Common myeloid progenitor, CD34-positive (primary cell): ENCODE measurements at regions not wholly inside any gene's neighbourhood (a gene's known extent, or its start where the extent isn't known, plus 50 kb on each side); places are given as distances from the start of the nearest gene placed in this dataset.

Source experiments
- CTCF ChIA-PET: fragments of 350-600 bp; sonication (Branson Sonifier 250); formaldehyde crosslinking; loops from one replicate; lab custom pipeline; 2021; ENCODE audit warnings: antibody characterized with exemption; lab: Charles Lee
- POLR2A ChIA-PET: fragments of 350-600 bp; sonication (Branson Sonifier 250); formaldehyde crosslinking; loops from one replicate; lab custom pipeline; 2021; ENCODE audit warnings: antibody characterized with exemption; lab: Charles Lee
- DNase-seq, 3 donors: peaks; one replicate each; pipeline versions ENCODE4 v3.0.0 to v3.0.0-alpha.2; 2013
- H3K27ac ChIP-seq, 2 experiments: 1 replicate in 1 of 2; 2 replicates in 1 of 2; pipeline ENCODE4 v1.7.0; 2013; ENCODE audit warnings: inconsistent platforms in 2 of 2, low read length in 2 of 2, mild to moderate bottlenecking in 2 of 2, low read depth in 1 of 2, moderate library complexity in 1 of 2; ENCODE audit not compliant: severe bottlenecking in 2 of 2, insufficient read depth in 1 of 2, poor library complexity in 1 of 2
- H3K27me3 ChIP-seq, 5 experiments: replicated peaks in 2 of 5; 1 replicate in 3 of 5; 2 replicates in 2 of 5; pipeline versions ENCODE4 v1.6.1 to v1.7.0; 2013; ENCODE audit warnings: low read length in 4 of 5, mild to moderate bottlenecking in 2 of 5, moderate library complexity in 2 of 5, inconsistent platforms in 1 of 5; ENCODE audit not compliant: insufficient read depth in 5 of 5, control insufficient read depth in 4 of 5
- H3K36me3 ChIP-seq, 4 experiments: 1 replicate in 2 of 4; 2 replicates in 2 of 4; pipeline versions ENCODE4 v1.6.1 to v1.7.0; 2013; ENCODE audit warnings: low read length in 3 of 4, control low read depth in 1 of 4, mild to moderate bottlenecking in 1 of 4; ENCODE audit not compliant: control insufficient read depth in 4 of 4, insufficient read depth in 4 of 4
- H3K4me1 ChIP-seq, 4 experiments: 1 replicate in 3 of 4; 2 replicates in 1 of 4; pipeline versions ENCODE4 v1.6.1 to v1.7.1; 2013; ENCODE audit warnings: low read length in 3 of 4, mild to moderate bottlenecking in 3 of 4, control low read depth in 1 of 4, inconsistent platforms in 1 of 4, moderate library complexity in 1 of 4; ENCODE audit not compliant: control insufficient read depth in 4 of 4, insufficient read depth in 4 of 4; ENCODE audit errors: control extremely low read depth in 1 of 4
- H3K4me3 ChIP-seq, 7 experiments: 1 replicate in 4 of 7; 2 replicates in 3 of 7; pipeline versions ENCODE4 v1.5.1 to v1.7.0; 2013; ENCODE audit warnings: mild to moderate bottlenecking in 7 of 7, low read length in 6 of 7, moderate library complexity in 6 of 7, inconsistent platforms in 2 of 7, low read depth in 2 of 7, control low read depth in 1 of 7; ENCODE audit not compliant: insufficient read depth in 4 of 7, control insufficient read depth in 1 of 7; ENCODE audit errors: extremely low read depth in 1 of 7
- H3K9me3 ChIP-seq, 5 experiments: 1 replicate in 4 of 5; 2 replicates in 1 of 5; pipeline versions ENCODE4 v1.6.1 to v1.7.1; 2013; ENCODE audit warnings: low read length in 4 of 5, mild to moderate bottlenecking in 2 of 5, inconsistent platforms in 1 of 5, low read depth in 1 of 5, moderate library complexity in 1 of 5; ENCODE audit not compliant: control insufficient read depth in 4 of 5, insufficient read depth in 2 of 5; ENCODE audit errors: control extremely low read depth in 1 of 5
- WGBS: methylation state at CpG from one replicate; pipeline ENCODE4 v1.1.5; 2013; ENCODE audit not compliant: insufficient coverage; 5-methylcytosine and 5-hydroxymethylcytosine counted together

DNA sequence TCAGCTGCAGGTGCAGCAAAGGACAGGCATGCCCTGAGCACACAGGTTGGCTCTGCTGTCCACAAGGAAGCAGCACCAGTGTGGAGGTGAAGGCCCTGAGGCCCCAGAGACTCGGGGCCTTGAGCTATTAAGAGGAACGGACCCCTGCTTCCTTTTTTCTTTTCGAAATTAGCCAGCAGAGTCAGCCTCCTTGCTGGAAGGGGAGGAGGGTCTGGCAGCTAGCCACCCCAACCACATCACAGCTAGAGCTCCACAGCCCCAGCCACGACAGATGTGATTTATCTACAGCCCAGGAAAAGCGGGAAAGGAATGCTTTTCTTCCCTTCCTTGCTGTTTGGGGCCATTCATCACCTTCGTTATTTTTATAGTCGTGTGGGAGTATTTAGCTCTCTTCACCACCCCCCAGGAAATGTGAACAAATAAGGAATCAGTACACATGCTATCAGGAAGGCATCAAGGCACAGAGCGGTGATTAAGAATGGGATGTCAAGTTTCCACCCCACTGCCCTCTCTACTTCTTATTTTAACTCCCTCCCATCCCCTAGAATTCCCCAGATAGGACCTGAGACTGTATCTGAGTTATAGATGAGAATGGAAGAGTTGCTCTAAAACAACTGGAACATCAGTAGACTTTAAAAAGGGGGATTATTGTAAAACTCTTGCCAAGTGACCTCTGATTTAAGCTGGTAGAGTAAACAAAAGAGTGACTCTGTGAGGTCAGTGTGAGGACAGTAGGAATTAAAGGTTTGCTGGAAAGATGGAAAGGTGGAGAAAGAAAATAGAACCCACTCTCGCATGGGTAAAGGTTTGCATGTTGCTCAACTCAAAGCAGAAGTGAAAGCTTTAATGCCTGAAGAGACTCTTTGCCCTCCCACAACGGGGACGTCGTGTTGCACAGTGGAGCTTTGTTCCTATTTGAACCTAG lies 224.7 kb upstream of the GJB5 start:
- Histone ChIP-seq H3K27me3 (peaks cover 2 to 40% (median 10%) of the 10 kb centered on the region in 5 experiments), H3K9me3 (peaks cover 0 to 3% (median 0%) of the 10 kb centered on the region in 5 experiments), H3K27ac (no peak overlapping the region), H3K36me3 (no peaks in the 10 kb centered on the region), H3K4me1 (peaks cover 0 to 11% (median 0%) of the 10 kb centered on the region in 4 experiments), H3K4me3 (no peak overlapping the region)
- WGBS: 9% methylated on average over 7 of the region's 12 CpGs
- ChIA-PET POLR2A (no interaction called here), CTCF (interaction anchor here (1.0 to 1.3 kb wide), 2 partner anchors 11 to 66 kb away, joined by 3 to 4 read pairs; no protein-coding TSS in a partner anchor)
- DNase-seq: peak in 2 of 3 donors; percentile 1 to 15

DNA sequence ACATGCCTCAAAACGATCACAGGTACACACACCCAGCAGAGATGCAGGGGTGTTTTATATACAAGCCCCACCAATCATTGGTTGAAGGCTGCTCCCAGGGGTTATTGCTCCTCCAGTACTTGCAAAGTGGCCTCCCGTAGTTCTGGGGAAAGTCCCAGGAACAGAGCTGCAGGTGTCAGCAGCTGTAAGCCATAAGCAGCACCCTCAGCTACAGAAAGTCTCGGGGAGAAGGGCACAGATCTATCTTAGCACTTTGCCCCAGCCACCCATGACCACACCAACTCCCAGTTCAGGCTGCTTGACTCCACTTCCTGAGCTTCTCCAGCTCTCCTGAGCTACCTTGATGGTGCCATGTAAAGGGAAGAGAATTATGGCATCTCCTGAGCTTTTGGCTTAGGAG lies 222.7 kb upstream of the GJB5 start:
- Histone ChIP-seq H3K4me3 (no peak overlapping the region), H3K27me3 (peaks cover 2 to 38% (median 10%) of the 10 kb centered on the region in 5 experiments), H3K4me1 (peaks cover 0 to 11% (median 0%) of the 10 kb centered on the region in 4 experiments), H3K27ac (no peak overlapping the region), H3K9me3 (peaks cover 0 to 3% (median 0%) of the 10 kb centered on the region in 5 experiments), H3K36me3 (no peaks in the 10 kb centered on the region)
- 76% methylated on average over 3 of the region's 3 CpGs for WGBS
- no peak for DNase-seq
- ChIA-PET POLR2A (no interaction called here), CTCF (no interaction called here)

DNA sequence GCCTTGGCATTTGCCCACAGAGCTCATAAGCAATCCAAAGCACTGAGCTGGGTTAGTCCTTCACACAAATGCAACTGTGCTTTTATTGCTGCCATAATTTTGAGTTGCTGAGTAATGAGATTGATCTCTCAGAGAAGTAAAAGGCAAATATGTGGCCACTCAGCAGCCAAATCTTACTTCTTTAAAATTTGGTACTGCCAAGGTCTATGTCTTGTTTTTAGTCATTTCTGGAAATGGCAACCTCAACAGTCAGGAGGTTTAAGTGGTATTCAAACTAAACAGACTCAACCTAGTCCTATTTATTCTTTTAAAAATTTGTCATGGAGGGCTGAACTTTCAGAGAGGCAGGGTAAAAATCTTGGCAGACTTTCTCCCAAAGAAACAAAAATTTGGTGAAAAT lies 216.4 kb upstream of the GJB5 start:
- no peak for DNase-seq
- H3K9me3 ChIP-seq: no peaks in the 10 kb centered on the region
- H3K27ac ChIP-seq: no peak overlapping the region
- POLR2A ChIA-PET: interaction anchor here (0.6 kb wide), 1 partner anchor 45 kb away, joined by 3 read pairs; no protein-coding TSS in a partner anchor
- no peaks in the 10 kb centered on the region for H3K36me3 ChIP-seq
- peaks cover 0 to 16% (median 5%) of the 10 kb centered on the region in 5 experiments for H3K27me3 ChIP-seq
- CTCF ChIA-PET: no interaction called here
- H3K4me1 ChIP-seq: no peaks in the 10 kb centered on the region
- no peak overlapping the region for H3K4me3 ChIP-seq

DNA sequence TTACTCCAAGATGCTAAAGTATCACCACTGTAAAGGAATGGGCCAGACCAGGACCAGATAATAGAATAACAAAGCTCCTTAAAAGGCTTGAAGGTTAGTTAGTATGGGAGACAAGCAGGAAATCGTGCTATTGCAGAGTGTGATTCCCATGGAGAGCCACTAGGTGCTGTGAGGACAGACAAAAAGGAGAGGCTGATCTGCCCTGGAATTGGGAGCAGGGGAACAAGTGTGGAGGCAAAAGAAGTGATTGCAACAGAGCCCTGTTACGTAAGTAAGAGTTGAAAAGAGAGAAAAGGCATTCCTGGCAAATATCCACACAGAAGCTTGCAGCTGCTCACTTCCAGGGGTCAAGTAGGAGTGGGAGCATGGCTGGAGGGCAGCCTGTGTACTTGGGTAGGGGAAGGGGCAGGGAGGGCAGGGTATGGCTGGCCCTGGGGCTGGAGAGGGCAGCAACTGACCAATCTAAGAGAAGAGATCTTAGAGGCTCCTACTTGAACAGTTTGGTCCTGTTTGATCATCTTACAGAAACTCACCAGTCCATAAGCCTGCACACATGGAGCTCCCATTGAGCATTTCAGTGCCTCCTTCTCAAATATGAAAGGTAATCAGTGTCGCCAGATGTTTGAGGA lies 207.7 kb upstream of the GJB5 start:
- Histone ChIP-seq H3K9me3 (no peaks in the 10 kb centered on the region), H3K36me3 (no peaks in the 10 kb centered on the region), H3K27me3 (peaks cover 0 to 20% (median 2%) of the 10 kb centered on the region in 5 experiments), H3K4me1 (no peaks in the 10 kb centered on the region), H3K27ac (no peak overlapping the region), H3K4me3 (no peak overlapping the region)
- peak in 1 of 3 donors; percentile 2 for DNase-seq
- POLR2A ChIA-PET: no interaction called here
- CTCF ChIA-PET: interaction anchor here (1.1 kb wide), 1 partner anchor 195 kb away, joined by 3 read pairs; no protein-coding TSS in a partner anchor
- 13% methylated on average over 1 of the region's 3 CpGs for WGBS

DNA sequence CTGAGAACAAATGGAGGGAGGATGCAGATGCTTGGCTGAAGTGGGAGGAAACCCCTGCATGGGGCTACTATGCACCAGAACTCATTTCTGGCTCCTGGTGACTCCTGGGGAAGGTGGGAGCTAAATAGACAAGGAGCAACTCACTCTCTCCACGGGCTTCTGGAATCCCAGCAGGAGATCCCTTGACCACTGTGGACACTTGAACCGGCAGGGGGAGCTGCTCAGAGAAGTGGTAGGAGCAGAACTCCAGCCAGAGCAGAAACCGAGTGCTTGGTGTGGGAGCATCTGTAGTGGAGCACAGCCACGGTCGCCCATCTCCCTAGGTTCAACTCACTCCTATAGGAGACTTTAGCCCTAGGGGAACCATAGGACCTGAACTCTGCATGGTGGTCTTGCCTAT lies 205.6 kb upstream of the GJB5 start:
- POLR2A ChIA-PET: no interaction called here
- Histone ChIP-seq H3K4me3 (no peak overlapping the region), H3K36me3 (no peaks in the 10 kb centered on the region), H3K9me3 (no peaks in the 10 kb centered on the region), H3K27me3 (peaks cover 0 to 18% (median 2%) of the 10 kb centered on the region in 5 experiments), H3K27ac (no peak overlapping the region), H3K4me1 (no peaks in the 10 kb centered on the region)
- CTCF ChIA-PET: no interaction called here
- 32% methylated on average over 5 of the region's 5 CpGs for WGBS
- peak; percentile 15 to 50 (median 21) for DNase-seq

DNA sequence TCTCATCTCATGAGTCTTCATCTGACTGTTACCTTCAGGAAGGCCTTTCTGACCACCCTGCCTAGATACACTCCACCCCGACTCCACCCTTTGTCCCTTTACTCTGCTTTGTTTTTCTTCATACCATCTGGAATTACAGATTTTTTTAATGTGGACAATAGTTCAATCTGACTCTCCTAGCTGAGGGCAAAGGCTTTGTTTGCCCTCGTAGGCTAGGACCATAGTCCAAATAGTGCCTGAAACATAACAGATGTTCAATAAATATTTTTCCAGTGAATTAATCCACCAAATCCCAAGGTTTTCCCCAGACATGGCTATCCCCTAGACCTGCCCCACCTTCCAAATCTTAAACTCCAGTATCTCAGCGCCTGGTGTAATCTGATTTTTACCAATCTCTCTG lies 176.5 kb upstream of the GJB5 start:
- ChIA-PET POLR2A (no interaction called here), CTCF (no interaction called here)
- Histone ChIP-seq H3K9me3 (peaks cover 0 to 3% (median 0%) of the 10 kb centered on the region in 5 experiments), H3K27me3 (peaks cover 0 to 6% (median 2%) of the 10 kb centered on the region in 5 experiments), H3K4me3 (no peak overlapping the region), H3K36me3 (no peaks in the 10 kb centered on the region), H3K27ac (no peak overlapping the region), H3K4me1 (no peaks in the 10 kb centered on the region)
- WGBS: 94% methylated on average over 2 of the region's 3 CpGs
- no peak for DNase-seq
